Testis (tissue), 2 donors: ENCODE measurements at regions not wholly inside any gene's neighbourhood (a gene's known extent, or its start where the extent isn't known, plus 50 kb on each side); places are given as distances from the start of the nearest gene placed in this dataset.

ENCODE experiments used
- CTCF ChIP-seq, 3 experiments: fragments of 450-650 bp in 2 of 3; fragments of 200-600 bp in 1 of 3; sonication (generic) in 1 of 3; IDR thresholded peaks; one replicate each; pipeline ENCODE4 v1.5.1; 2016 to 2019; ENCODE audit warnings: antibody characterized with exemption in 3 of 3, mild to moderate bottlenecking in 2 of 3, moderate library complexity in 1 of 3
- POLR2A ChIP-seq: fragments of 450-650 bp; IDR thresholded peaks from one replicate; pipeline ENCODE4 v1.6.1; 2017; ENCODE audit warnings: antibody characterized with exemption, mild to moderate bottlenecking, moderate library complexity

- no peak for TF ChIP-seq CTCF (IDR thresholded peaks at IDR 0.05)
- no peak for TF ChIP-seq POLR2A
Measured at GRCh38 chr1:175892686-175893085, 149.3 kb upstream of the TNR start.
